Heart right ventricle (tissue), 16 donors: ENCODE measurements at regions not wholly inside any gene's neighbourhood (a gene's known extent, or its start where the extent isn't known, plus 50 kb on each side); places are given as distances from the start of the nearest gene placed in this dataset.

Source experiments
- ATAC-seq, 8 donors: fragments of 200-7000 bp; cut with Tn5 transposase; one replicate each; pipeline ENCODE4 v1.9.1; 2020; ENCODE audit warnings: mild to moderate bottlenecking in 8 of 8, moderate library complexity in 8 of 8, moderate number of reproducible peaks in 1 of 8
- DNase-seq, 2 donors: peaks; one replicate each; pipeline ENCODE4 v3.0.0-alpha.2; 2020
- H3K27ac ChIP-seq, 10 donors: fragments of 200-600 bp; sonication (generic) in 2 of 10; one replicate each; pipeline versions ENCODE4 v1.5.0 to v1.8.0; 2020 to 2022; ENCODE audit warnings: mild to moderate bottlenecking in 3 of 10
- H3K27me3 ChIP-seq, 7 donors: fragments of 200-600 bp; one replicate each; pipeline ENCODE4 v1.8.0; 2021 to 2022; ENCODE audit warnings: mild to moderate bottlenecking in 2 of 7
- H3K36me3 ChIP-seq, 9 donors: fragments of 200-600 bp; sonication (generic) in 1 of 9; one replicate each; pipeline versions ENCODE4 v1.5.0 to v1.8.0; 2020 to 2022; ENCODE audit warnings: mild to moderate bottlenecking in 2 of 9
- H3K4me1 ChIP-seq, 9 donors: fragments of 200-600 bp; sonication (generic) in 1 of 9; one replicate each; pipeline versions ENCODE4 v1.5.0 to v1.8.0; 2020 to 2022; ENCODE audit warnings: mild to moderate bottlenecking in 4 of 9
- H3K4me3 ChIP-seq, 10 donors: fragments of 200-600 bp; sonication (generic) in 2 of 10; one replicate each; pipeline versions ENCODE4 v1.5.0 to v1.8.0; 2020 to 2022; ENCODE audit warnings: mild to moderate bottlenecking in 7 of 10, moderate library complexity in 2 of 10
- H3K9me3 ChIP-seq, 11 donors: fragments of 200-600 bp in 10 of 11; sonication (generic) in 2 of 11; one replicate each; pipeline versions ENCODE4 v1.5.0 to v1.8.0; 2013 to 2022; ENCODE audit warnings: mild to moderate bottlenecking in 2 of 11, control low read depth in 1 of 11, moderate library complexity in 1 of 11
- WGBS, 2 donors: extraction: QIAGEN DNeasy Blood & Tissue Kit; methylation state at CpG; one replicate each; pipeline ENCODE4 v1.1.7; 2013; ENCODE audit warnings: inconsistent platforms in 1 of 2; 5-methylcytosine and 5-hydroxymethylcytosine counted together
- intact Hi-C, 10 donors: fragments of 100-400 bp; cut with DNase I; formaldehyde crosslinking; loops; one replicate each; pipeline versions ENCODE4 v1.11.1 to v1.14.2; 2022
- TF ChIP-seq, protein P1 (sequence below), 9 donors: fragments of 200-600 bp; sonication (generic) in 2 of 9; IDR thresholded peaks; one replicate each; pipeline versions ENCODE4 v1.5.0 to v1.8.0; 2021 to 2022; ENCODE audit warnings: antibody characterized with exemption in 9 of 9, mild to moderate bottlenecking in 5 of 9, moderate library complexity in 1 of 9
- donor health status: Arrhythmogenic right ventricular cardiomyopathy.
- donor health status: ischemic (EF 13 %, LVEDD 7.1; RV severe dilation, severe dysfunction).
- donor health status: healthy with polysubstance abuse.
- donor health status: DM: no; HTN: yes; CAD: no.
- donor health status: DM: no; HTN: no; CAD: no.
- donor health status: ischemic (EF 25% LVEDD 6.9; RV normal size, moderate dysfunction).
- donor health status: ischemic (EF 25% LVEDD 5.7; RV mildly dilated, moderate dysfunction).
- donor health status: healthy.
- donor health status: DM: yes; HTN: yes; CAD: no.
- donor health status: Ischemic cardiomyopathy.
- donor health status: ischemic (EF 35%, LVEDD 5.7; RV mildly dilated, moderate dysfunction).
- donor health status: nonischemic (EF 11% LVEDD 7.7; RV severe dilation, severe dysfunction).
- donor health status: DM: yes; HTN: yes; CAD: no.
- donor health status: PGD.
- donor health status: ischemic (EF 29% LVEDD 5.4; RV normal size, mild dysfunction).
- donor health status: nonischemic (EF 23%, LVEDD 6.1; RV moderate dilation, normal function).

DNA sequence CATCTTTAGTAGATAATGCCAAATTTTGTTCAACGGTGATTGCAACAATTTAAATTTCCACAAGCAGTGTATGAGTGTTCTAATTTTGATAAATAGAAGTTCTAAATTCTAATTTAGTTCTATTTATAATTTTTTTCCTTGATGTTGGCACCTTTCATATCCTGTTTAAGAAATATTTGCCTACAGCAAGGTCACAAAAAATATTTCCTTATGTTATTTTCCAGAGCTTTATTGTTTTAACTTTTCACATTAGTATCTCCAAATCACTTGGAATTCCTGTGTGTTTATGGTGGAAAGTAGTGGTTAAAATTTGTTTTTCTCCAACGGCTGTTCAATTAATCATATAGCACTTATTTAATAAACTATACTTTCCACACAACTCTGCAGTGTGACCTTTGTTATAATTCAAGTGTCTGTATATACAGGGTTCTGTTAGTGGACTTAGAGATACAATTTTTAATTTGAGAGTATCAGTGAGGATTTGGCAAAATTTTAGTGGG is 94.3 kb upstream of the CD55 start:
- Histone ChIP-seq H3K9me3 (no peaks in the 10 kb centered on the region), H3K4me3 (no peak overlapping the region), H3K4me1 (no peaks in the 10 kb centered on the region), H3K27me3 (no peaks in the 10 kb centered on the region), H3K27ac (no peak overlapping the region), H3K36me3 (no peaks in the 10 kb centered on the region)
- ATAC-seq: no peak
- intact Hi-C loops: loop anchor here in 1 of 10 donors (10.0 kb wide), 1 partner anchor 62 kb away; no protein-coding TSS in a partner anchor
- 64 to 74% methylated on average over 2 of the region's 2 CpGs for WGBS, 2 donors
- no peak for DNase-seq
- TF ChIP-seq, protein P1, sequence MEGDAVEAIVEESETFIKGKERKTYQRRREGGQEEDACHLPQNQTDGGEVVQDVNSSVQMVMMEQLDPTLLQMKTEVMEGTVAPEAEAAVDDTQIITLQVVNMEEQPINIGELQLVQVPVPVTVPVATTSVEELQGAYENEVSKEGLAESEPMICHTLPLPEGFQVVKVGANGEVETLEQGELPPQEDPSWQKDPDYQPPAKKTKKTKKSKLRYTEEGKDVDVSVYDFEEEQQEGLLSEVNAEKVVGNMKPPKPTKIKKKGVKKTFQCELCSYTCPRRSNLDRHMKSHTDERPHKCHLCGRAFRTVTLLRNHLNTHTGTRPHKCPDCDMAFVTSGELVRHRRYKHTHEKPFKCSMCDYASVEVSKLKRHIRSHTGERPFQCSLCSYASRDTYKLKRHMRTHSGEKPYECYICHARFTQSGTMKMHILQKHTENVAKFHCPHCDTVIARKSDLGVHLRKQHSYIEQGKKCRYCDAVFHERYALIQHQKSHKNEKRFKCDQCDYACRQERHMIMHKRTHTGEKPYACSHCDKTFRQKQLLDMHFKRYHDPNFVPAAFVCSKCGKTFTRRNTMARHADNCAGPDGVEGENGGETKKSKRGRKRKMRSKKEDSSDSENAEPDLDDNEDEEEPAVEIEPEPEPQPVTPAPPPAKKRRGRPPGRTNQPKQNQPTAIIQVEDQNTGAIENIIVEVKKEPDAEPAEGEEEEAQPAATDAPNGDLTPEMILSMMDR (IDR thresholded peaks at IDR 0.05): no peak

DNA sequence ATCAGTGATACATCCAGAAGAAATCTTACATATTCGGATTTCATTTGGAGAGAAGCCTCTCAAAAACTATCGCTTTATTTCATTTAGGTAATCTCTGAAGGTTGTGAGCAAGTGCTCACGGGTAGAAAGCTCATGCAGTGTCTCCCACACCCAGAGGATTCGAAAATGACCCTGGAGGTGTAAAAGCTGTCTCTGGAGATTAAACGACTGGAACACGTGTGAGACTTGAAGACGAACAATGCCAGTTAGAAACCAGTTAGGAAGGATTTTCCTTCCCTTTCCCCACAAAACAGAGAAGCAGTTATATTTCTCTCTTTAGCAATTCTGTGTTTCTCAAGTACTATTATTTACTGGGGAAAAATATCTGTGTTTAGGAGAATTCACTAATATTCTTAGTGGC is 92.5 kb upstream of the CD55 start:
- Histone ChIP-seq H3K9me3 (no peaks in the 10 kb centered on the region), H3K27me3 (no peaks in the 10 kb centered on the region), H3K4me3 (no peak overlapping the region), H3K36me3 (no peaks in the 10 kb centered on the region), H3K4me1 (no peaks in the 10 kb centered on the region), H3K27ac (no peak overlapping the region)
- intact Hi-C loops: loop anchor here in 1 of 10 donors (10.0 kb wide), 1 partner anchor 64 kb away; no protein-coding TSS in a partner anchor
- TF ChIP-seq, protein P1 (IDR thresholded peaks at IDR 0.05): no peak
- DNase-seq (no peak), ATAC-seq (no peak)
- 72 to 79% methylated on average over 7 of the region's 7 CpGs for WGBS, 2 donors

DNA sequence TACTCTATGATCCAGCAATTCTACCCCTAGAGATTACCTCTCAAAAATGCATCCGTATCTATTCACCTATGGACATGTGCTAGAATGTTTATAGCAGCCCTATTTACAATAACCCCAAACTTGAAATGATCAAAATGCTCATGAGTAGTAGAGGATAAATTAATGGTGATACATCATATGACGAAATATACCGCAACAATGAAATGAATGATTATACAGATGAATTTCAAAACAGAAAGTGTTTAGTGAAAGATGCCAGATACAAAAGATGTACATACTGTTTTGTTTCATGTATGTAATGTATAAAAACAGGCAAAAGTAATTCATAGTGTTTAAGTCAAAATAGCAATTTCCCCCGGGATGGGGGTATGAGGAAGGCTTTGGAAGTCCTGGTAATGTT is 91.0 kb upstream of the CD55 start:
- no peak for DNase-seq
- Histone ChIP-seq H3K27me3 (no peaks in the 10 kb centered on the region), H3K36me3 (no peaks in the 10 kb centered on the region), H3K27ac (no peak overlapping the region), H3K9me3 (no peaks in the 10 kb centered on the region), H3K4me1 (no peaks in the 10 kb centered on the region), H3K4me3 (no peak overlapping the region)
- TF ChIP-seq, protein P1 (IDR thresholded peaks at IDR 0.05): no peak
- no peak for ATAC-seq
- intact Hi-C loops: no loop called here
- WGBS, 2 donors: 71 to 73% methylated on average over 4 of the region's 4 CpGs

DNA sequence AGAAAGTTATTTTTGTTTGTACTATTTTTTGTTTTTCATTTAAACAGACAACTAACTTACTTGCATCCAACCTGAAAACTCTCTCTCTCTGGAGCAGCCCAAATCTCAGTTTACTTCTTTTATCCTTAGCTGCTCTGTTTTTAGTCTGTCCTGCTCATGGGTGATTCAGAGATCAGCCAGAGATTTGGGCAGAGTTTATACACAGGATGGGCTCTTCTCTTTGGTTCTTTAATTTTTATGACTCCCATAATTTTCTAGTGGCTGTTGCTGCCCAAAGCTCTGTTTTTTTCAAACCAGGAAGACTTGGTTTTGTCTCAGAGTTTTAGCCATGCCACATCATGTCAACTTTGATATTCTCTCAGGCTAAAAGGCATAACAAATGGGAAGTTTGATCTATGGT is 86.8 kb upstream of the CD55 start:
- Histone ChIP-seq H3K27ac (no peak overlapping the region), H3K9me3 (peaks cover 0 to 6% (median 0%) of the 10 kb centered on the region in 11 donors), H3K4me3 (no peak overlapping the region), H3K27me3 (no peaks in the 10 kb centered on the region), H3K4me1 (no peaks in the 10 kb centered on the region), H3K36me3 (no peaks in the 10 kb centered on the region)
- intact Hi-C loops: no loop called here
- ATAC-seq (no peak), DNase-seq (no peak)
- TF ChIP-seq, protein P1 (IDR thresholded peaks at IDR 0.05): no peak
